Stimulated activated CD4-positive, alpha-beta T cell treated with anti-CD3 and anti-CD28 coated beads, Interleukin-2, amount 100 ng/mL, for 4 hours (primary cell): ENCODE measurements at regions not wholly inside any gene's neighbourhood (a gene's known extent, or its start where the extent isn't known, plus 50 kb on each side); places are given as distances from the start of the nearest gene placed in this dataset.

Experiments used
- DNase-seq: peaks from one replicate; pipeline ENCODE4 v3.0.0-alpha.2; 2020; ENCODE audit warnings: low read depth

DNA sequence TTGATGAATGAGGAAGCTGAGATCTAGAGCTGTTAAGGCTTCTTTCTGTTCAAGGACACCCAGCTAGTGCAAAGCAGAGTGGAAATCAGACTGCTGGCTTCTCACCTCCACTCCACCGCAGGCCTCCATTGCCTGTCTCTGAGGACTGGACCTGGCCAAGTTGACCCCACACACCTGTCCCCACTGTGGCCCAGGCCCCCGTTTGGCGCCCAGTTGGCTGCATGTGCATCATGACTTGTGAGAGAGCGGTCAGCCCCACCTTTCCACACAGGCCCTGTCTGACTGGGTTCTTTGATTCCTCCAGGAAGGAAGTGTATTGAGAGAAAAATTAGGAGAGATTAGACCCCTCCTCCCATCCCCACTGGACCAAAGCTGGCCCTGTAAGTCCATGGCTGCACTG, 206.3 kb upstream of the TLE3 start:
- DNase-seq: no peak

DNA sequence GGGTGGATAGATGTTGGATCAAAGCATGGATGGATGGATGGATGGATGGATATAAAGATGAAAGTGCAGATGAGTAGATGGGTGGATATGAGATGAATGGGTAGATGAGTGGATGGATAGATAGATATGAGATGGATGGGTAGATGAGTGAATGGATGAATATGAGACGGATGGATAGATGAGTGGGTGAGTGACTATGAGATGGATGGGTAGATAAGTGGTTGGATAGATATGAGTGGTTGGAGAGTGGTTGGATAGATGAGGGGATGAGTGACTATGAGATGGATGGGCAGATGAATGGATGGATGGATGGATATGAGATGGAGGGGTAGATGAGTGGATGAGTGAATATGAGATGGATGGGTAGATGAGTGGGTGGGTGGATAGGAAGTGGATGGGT, 204.6 kb upstream of the TLE3 start:
- no peak for DNase-seq

GRCh38 chr15:70301396-70301795, 203.7 kb upstream of the TLE3 start:
- no peak for DNase-seq

DNA sequence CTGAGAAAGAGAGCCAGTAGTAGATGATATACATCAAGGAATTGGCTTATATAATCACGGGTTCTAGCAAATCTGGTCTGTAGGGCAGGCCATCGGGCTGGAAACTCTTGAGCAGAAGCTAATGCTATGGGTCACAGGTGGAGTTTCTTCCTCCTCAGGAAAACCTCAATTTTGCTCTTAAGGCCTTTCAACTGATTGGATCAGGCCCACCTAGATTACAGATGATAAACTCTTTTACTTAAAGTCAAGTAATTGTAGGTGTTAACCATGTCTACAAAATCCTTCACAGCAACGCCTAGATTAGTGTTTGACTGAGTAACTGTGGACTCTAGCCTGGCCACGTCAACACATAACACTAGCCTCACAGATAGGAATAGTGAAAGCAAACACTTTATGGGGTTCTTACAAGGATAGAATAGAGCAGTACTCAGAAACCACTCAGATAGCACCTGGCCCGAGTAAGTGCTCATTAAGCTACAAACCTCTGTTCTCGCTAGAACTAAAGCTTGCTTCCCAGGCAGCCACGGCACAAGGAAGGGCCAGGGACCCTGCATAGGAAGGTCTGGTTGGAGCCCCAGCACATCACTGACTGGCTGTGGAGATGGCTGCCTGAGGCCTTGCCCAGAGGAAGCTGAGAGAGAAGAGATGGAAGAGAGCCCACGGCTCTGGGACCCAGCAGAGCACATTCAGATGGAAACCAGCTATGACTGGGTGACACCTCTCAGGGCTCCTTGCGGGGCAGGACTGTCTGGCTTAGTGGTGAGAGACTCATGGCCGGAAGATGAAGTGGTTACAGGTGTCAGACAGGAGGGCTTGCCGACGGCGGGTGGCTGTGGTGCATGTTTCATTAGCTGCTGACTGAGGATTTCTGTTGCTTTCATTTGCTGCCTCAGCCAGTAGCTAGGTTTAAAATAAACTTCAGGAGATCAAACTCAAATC, 202.5 kb upstream of the TLE3 start:
- DNase-seq: peak; percentile 43

GRCh38 chr15:70297465-70298058, 199.8 kb upstream of the TLE3 start:
- no peak for DNase-seq

- no peak for DNase-seq
Observed at GRCh38 chr15:70294731-70295305, 197.1 kb upstream of the TLE3 start.

DNA sequence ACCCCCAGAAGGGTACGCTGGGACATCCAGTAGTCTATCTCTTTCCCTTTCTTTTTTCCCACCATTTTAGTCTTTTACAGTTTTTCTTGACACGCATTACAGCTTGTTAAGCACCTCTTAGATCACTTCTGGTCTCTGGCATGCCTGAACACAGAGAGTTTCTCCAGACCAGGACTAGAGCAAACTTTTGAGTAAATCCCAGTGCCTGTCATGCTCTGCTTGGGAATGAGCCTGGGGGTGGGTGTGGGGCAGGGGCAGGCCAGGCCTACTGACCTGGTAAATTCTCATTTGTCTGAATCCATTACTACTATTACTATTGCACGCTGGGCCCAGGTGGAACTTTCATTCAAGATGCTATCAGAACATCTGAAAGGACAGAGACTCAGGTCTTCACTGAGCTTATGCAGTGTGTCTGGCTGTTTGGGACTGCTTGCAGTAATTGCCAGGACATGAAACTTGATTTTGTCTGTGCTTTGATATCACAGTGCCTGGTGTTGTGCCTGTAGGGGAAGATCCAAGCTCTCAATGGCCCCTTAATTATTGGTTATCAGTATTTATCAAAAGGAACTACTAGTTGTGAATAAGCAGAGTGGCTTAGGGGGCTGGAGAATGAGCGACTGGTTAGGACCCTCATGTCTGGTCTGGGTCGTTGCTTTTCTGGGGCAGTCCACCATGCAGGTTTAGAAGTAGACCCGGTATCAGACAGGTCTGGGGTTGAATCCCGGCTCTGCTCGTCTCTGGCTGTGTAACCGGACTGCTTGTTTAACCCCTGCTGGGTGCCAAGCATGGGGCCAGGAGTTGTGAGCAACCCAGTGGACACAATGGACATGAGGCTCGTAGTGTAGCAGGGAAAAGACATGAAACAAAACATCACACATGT, 196.1 kb upstream of the TLE3 start:
- no peak for DNase-seq

DNA sequence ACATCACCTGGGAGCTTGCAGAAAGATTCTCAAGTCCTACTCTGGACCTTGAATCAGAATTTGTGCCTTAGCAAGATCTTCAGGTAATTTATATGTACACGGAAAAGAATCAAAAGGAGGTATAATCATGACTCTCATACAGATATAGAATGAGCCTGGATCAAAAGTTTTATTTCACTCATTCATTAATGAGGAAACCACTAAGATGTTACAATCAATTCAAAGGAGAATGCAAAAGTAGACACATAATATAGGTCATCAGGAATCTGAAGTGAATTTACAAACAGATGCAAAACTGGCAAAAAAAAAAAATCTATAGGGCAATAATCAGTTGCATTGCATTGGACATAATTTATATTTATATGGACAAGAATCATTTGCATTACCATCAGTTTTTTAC, 195.4 kb upstream of the TLE3 start:
- DNase-seq: no peak

DNA sequence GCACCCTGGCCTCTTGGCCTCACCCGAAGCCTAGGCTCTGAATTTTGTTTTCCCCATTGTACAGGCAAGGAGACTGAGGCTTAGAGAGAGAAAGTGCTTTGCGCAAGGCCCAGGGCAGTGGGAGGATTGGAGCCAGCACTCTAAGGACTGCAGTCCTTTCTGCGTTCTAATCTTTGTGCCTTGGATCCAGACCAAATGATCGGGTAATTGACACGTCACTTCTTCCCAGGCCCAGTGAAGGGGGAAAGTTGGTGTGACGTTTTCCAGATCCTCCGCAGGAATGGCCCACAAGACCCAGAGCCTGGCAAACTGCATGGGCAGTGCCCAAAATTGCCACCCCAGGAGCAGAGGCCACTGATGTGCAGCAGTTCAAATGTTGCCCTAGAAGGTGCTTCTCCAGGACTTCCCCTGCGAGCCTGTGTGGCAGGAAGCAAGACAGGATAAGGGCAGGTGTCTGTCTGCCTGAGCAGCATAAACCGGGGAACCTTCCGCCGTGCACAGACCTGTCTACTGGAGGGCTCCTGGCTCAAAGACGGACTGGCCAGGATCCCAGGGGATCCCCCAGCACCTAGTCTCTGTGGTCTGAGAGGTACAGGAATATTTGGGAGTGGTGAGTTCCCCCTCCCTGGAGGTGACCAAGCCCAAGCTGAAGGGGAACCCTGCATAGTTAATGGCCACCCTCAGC, 194.5 kb upstream of the TLE3 start:
- DNase-seq: no peak

GRCh38 chr15:70291305-70292075, 193.8 kb upstream of the TLE3 start:
- no peak for DNase-seq

DNA sequence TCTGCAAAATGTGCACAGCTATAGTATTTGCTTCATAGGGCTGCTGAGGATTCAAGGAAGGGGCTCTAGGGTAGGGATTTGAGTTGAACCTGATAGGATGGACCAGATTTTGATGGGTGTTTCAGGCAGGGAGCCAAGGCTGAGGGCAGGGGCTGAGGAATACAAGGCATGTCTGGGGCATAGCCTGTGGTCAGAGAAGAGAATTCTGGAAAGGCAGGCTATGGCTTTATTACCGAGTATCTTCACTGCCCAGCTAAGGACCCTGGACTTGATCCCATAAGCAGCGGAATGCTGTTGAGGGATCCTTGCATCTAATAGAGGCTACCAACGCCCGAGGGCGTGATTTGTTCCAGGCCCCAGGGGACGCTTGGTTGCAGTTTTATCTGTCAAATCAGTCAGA, 193.0 kb upstream of the TLE3 start:
- DNase-seq: no peak

GRCh38 chr15:70289191-70289955, 191.7 kb upstream of the TLE3 start:
- no peak for DNase-seq

- no peak for DNase-seq
Observed at GRCh38 chr15:70286113-70286806, 188.5 kb upstream of the TLE3 start.

DNA sequence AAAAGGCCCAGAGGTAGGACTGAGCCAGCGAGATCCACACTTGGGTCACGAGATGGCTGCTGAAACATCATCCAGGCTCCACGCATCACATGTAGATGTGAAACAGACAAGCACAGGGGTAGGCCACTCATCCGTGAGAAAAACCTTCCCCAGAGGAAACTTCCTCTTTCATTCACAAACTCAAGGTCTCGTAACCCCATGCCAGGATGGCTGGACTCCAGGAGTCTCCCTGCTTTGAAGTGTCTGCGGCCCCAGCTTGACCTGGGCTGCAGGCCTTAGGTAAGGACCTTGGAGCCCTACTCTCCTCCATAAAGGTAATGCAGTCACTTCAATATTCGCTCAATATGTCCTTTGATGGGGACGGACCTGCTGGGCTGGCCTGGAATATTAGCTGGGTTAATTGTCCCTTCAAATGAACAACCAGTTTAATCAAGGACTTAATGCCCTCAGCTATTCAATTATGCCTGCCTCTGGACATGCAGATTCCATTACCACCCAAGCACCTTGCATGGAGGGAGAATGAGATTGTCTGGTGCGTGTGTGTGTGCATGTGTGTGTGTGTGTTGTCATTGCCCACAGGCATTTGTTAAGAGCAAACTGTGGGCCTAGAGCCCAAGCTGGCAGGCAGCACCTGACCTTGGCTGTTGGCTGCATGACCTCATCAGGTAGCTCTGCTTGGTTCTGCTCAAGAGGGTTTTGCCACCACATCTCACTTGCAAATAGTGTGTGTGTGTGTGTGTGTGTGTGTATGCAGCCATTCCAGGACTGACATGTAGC, 186.9 kb upstream of the TLE3 start:
- no peak for DNase-seq

DNA sequence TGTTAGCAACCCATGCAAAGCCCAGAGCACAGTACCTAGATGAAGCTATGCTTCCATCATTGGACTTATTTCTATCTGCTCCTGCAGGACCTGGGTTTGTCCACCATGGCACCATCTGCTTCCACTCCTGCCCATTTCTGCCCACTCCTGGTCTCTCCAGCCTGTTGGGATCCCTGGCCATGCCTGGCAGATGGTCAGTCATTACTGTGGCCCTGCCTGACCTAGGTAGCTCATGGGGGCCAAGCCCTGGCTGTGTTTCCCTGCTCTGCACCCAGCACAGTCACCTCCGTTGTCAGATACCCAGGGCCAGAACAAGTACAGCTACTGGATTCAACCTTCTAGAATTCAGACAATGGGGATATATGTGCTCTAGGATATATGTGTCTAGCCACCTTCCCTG, 185.8 kb upstream of the TLE3 start:
- no peak for DNase-seq

DNA sequence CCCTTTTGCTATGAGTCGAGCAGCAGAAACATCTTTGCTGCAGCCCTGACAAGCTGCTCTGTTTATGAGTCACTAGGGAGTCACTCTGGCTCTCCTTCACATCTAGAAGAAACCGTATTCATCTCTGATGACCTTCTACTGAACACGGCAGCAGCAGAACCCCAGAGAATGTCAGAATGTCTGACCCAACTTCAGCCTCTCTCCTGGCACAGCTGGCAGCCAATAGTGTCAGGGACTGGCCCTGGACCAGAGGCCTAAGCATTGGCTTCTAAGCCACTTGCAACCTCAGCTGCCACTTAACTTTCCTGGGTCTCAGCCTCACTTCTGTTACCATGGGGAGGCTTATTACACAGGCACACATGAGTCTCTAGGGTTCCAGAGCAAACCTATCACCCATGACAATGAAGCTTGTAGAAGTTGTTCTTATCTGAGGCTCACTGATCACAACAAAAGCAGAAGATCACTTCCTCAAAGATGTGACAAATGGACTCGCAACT, 184.1 kb upstream of the TLE3 start:
- no peak for DNase-seq

DNA sequence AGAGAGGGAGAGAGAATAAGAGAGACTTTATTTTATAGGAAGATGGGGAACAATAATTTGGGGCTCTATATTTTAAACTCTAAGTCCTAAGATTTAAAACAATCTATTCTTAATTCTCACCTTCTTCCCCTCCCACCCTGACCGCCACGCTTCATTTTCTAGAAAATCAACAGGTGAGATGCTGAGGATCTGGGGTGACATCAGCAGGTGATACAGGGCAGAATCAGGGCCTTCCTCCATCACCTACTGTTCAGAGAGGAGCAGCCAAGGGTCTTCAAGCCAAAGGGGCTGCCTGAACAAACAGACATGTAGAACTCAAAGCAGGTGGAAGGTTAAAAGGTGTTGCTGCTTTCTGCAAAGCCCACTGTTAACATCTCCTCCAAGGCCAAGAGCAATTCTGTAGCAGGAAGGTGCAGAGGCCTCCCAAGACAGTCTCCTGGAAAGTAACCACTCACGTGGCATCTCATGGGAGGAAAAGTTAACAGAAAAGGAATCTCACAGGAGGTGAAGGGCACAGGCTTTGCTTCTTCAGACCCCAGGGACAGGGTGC, 183.6 kb upstream of the TLE3 start:
- DNase-seq: no peak

GRCh38 chr15:70280781-70281180, 183.1 kb upstream of the TLE3 start:
- DNase-seq: no peak
